IPS DF 19.7 (cell line): ENCODE measurements at regions not wholly inside any gene's neighbourhood (a gene's known extent, or its start where the extent isn't known, plus 50 kb on each side); places are given as distances from the start of the nearest gene placed in this dataset.

ENCODE experiments used
- DNase-seq: peaks from one replicate; pipeline ENCODE4 v3.0.0-alpha.2; 2013; ENCODE audit warnings: low read depth, low spot score

GRCh38 chr10:4492202-4492601 lies 333.8 kb upstream of the AKR1E2 start:
- no peak for DNase-seq

DNA sequence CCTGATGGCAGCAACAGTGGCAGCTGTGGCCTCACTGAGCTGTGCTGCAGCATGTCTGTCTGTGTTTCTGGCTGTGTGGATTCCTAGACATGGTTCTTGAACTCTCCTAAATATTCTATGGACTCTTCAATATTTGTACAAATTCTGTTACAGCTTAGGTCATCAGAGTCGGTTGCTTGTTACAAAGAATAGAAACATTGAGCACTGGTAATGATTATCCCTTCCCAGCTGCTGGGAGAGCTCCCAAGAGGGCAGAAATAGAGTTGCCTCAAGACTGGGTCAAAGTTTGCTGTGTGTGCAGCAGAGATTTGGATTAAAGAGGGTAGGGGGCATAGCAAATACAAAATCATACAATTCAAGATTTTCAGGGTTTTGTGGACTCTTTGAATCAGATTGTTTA lies 337.1 kb upstream of the AKR1E2 start:
- DNase-seq = no peak

DNA sequence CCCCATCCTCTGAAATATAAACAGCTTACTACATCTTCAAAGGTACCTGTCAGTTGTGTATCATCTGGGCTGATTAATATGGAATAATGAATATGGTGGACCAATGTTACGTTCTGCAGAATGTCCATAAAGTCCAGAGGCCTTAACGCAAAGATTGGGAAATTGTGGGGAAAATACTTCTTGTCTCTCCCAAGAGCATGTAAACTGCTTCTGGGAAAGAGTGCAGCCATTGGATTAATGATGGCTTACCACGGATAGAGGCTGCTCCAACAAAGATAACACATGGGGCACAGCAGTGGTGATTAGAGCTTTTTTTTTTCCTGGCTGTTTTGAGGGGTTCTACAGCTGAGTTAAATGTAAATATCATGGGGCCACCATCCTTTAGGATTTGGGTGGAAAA lies 340.4 kb upstream of the AKR1E2 start:
- DNase-seq = no peak

DNA sequence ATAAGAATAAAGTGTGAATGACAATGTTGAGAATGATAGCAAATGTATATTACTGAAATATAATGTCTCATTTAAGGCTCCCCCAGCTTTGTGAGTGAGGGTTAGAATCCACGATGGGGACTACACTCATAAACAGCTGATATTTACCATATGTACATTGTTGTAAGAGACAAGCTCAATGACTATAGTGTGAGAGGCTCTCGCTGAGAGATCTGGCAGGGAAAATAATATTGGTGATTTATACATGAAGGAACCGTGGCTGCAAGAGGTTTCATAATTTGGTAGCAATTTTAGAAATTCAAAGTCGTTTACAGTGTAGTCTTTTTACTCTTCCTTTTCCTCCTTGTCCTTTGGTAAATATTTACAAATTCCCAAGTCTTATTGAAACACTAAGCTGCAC lies 342.2 kb upstream of the AKR1E2 start:
- no peak for DNase-seq

DNA sequence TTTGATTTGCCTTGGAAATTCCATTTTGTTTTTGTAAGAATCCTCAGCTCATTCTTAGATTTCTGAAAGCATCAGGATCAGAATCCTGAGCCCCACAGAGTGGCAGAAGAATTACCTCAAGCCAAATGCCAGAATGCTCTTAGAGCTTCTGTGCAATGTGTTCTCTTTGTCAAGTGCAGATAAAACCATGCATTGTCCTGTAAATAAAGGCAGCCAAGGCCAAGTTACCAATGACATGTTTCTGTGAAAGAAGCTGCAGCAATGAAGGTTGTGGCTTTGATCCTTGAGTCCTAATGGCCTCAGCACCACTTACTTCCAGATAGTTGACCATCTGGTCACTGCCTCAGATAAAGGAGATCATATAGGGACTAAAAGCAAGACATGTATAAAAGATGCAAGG lies 343.3 kb upstream of the AKR1E2 start:
- no peak for DNase-seq

DNA sequence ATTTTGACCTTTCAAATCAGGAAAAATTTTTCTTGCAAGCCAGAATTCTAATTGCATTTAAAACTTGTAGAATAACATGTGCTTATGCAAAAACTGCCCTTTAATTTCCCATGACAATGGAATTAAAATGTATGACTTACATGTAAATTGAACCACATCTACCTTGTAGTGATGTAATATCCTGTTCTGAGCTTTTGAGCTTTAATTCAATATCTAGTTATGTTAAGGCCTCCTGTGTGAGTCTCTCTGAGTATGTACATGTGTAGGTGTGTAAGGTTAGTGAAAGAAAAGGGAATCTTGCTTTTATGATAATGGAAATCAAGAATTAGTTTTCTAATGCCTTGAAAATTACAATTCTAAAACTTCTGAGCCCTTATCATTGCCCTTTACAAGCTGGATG lies 344.8 kb upstream of the AKR1E2 start:
- no peak for DNase-seq

DNA sequence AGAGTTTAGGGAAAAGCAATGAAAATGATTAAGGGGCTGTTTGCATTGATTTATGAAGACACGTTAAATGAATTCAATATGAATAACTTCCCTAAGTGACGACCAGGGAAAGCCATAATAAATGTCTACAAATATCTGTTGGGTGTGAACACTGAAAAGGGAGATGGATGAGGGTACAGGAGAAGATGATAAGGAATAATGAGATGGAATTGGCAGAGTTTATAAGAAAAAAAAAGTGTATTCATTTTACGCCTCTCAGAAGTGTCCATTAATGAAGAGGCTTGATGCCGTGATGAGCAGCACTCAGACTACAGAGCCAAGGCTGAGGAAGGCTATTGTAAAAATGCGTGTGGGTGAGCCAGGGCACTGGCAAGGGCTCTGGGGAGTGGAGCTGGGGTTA lies 346.7 kb upstream of the AKR1E2 start:
- DNase-seq = no peak

DNA sequence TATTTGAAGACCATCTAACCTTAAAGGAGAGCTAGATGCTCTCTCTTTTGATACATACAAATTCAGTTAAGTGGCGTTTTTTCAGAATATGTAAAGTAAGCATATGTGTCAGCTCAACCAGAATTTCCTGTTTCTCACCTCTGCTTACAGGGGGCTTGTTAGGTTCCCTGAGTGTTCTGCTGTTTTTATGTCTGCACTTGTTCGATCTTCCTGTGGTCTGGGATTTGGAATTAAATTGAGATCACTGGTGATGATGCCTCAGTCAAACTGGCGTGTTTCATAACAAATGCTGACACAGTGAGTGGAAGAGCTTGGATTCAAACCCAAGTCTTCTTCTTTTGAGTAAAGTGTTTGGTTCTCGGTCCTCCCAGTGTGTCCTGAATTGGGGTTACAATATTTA lies 348.3 kb upstream of the AKR1E2 start:
- no peak for DNase-seq

GRCh38 chr10:4475827-4476490 lies 350.0 kb upstream of the AKR1E2 start:
- no peak for DNase-seq

GRCh38 chr10:4474829-4475228 lies 351.2 kb upstream of the AKR1E2 start:
- no peak for DNase-seq

- DNase-seq = no peak
Observed at GRCh38 chr10:4473977-4474376, 352.0 kb upstream of the AKR1E2 start.

GRCh38 chr10:4472190-4472904 lies 353.7 kb upstream of the AKR1E2 start:
- DNase-seq = no peak

GRCh38 chr10:4470231-4470835 lies 355.7 kb upstream of the AKR1E2 start:
- no peak for DNase-seq

- no peak for DNase-seq
Observed at GRCh38 chr10:4467481-4467880, 358.5 kb upstream of the AKR1E2 start.

GRCh38 chr10:4460267-4460666 lies 365.7 kb upstream of the AKR1E2 start:
- no peak for DNase-seq

DNA sequence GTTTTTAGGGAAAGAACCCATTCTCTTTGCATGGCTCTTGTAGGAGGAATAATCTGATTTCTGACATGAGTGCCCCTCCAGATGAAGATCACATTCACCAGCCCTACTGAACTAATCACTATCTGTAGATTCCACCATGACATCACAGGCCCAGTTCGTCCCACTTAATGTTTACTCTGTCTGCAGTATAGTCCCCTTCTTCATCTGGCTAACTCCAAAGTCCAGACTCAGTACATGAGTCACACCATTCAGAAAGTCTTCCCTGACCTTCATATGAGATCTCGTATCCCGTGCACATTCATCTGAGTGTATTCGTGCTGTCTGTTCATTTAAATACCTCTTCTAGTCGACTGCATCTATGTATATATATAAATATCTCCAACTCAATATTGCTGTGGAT lies 366.5 kb upstream of the AKR1E2 start:
- DNase-seq = no peak

GRCh38 chr10:4457597-4457996 lies 368.4 kb upstream of the AKR1E2 start:
- no peak for DNase-seq

DNA sequence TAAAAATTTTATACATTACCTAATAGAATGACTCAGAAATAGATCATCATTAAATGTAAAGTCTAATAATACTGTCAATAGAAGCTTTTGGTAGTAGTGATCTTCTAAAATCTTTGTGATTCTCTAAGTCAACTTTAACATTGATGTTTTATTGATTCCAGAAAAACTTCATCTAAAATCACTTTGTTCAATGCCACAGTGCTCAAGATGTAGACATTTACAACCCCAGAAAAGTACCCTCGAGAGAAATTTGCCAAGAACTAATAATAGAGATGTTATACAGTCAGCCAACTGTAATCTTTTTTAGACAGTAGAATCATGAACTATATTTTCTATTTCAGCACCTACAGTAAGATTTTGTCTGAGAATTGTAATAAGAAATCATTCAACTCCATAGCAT lies 369.2 kb upstream of the AKR1E2 start:
- no peak for DNase-seq

- DNase-seq = no peak
Observed at GRCh38 chr10:4456279-4456678, 369.7 kb upstream of the AKR1E2 start.

DNA sequence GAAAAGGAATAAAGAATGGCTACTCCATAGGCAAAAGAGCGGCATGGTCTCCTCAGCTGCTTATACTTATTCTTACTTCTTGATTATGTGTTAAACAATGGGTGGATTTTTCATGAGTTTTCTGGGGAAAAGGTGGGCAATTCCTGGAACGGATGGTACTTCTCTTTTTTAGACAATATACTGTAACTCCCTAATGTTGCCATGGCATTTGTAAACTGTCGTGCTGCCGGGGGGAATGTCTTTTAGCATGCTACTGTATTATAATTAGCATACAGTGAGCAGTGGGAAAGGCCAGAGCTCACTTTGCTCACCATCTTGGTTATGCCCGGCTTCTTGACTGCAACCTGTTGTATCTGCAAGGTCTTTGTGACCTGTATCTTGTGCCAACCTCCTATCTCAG lies 372.1 kb upstream of the AKR1E2 start:
- no peak for DNase-seq

- no peak for DNase-seq
Observed at GRCh38 chr10:4453276-4453675, 372.7 kb upstream of the AKR1E2 start.

DNA sequence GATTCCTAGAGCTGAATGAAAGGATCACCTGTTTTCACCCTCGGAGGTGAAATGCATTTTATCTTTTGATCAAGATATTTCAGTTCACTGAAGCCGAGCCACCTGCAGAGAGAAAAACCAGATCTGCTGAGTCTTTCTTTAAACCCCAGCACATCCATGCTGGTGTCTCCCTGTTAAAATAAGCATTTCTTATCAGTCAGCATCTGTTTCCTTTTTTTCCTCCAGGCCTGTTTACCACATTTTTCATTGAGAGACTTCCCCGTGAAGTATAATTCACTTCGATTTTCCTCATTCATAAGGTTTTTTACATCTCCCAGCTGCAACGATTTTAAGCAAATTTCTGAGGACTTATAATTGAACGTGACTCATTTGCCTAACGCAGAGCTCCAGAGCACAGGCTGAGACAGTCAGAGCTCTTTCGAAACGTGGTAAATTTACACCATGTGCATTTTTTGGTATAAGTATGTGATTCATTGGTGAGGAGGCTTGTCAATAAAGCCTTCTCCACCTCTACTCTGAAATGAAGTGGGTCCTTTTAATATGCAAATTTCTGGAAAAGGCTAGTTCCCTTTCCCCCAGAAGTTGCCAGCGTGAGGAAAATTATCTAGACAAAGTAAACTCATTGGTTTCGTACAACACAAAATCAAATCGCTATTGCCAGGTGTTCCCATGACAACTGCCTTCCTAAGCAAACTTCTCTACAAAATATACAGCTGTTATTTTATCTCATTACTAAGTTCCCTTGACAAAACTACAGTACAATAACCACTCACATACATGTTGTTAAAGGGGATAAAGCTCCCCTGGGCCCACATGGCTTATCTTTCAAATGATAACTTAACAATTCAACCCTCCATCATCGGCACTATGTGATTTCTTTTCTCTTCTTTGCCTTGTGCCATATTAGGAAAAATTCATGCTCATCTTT lies 374.8 kb upstream of the AKR1E2 start:
- no peak for DNase-seq
